ENCODE measurements at regions not wholly inside any gene's neighbourhood (a gene's known extent, or its start where the extent isn't known, plus 50 kb on each side); places are given as distances from the start of the nearest gene placed in this dataset.

GRCh38 chr2:18047896-18048657 lies 169.6 kb downstream of the KCNS3 start:
- peak; percentile 24 for DNase-seq
- WGBS, 2 donors: 73 to 80% methylated on average over 10 of the region's 10 CpGs
- no peak overlapping the region for H3K4me3 ChIP-seq
- intact Hi-C loops (cut with DNase I; ENCODE audit: low total_unique reads): no loop called here
- H3K27ac ChIP-seq: no peak overlapping the region
- TF ChIP-seq CTCF (IDR thresholded peaks at IDR 0.05): no peak
- TF ChIP-seq POLR2A (IDR thresholded peaks at IDR 0.05): no peak
- no peaks in the 10 kb centered on the region for H3K36me3 ChIP-seq (ENCODE audit: low read depth, missing control alignments)
- H3K9me3 ChIP-seq: no peaks in the 10 kb centered on the region
- H3K4me1 ChIP-seq: no peaks in the 10 kb centered on the region
- H3K27me3 ChIP-seq: no peaks in the 10 kb centered on the region

- DNase-seq: no peak
These were observed 168.7 kb downstream of the KCNS3 start for GRCh38 chr2:18047213-18047611.

GRCh38 chr2:18046558-18047212 lies 168.2 kb downstream of the KCNS3 start:
- Histone ChIP-seq H3K4me3 (no peak overlapping the region), H3K9me3 (no peaks in the 10 kb centered on the region), H3K27me3 (no peaks in the 10 kb centered on the region), H3K27ac (no peak overlapping the region), H3K4me1 (no peaks in the 10 kb centered on the region), H3K36me3 (ENCODE audit: low read depth, missing control alignments) (no peaks in the 10 kb centered on the region)
- 62 to 64% methylated on average over 3 of the region's 3 CpGs for WGBS, 2 donors
- intact Hi-C loops (cut with DNase I; ENCODE audit: low total_unique reads): no loop called here
- no peak for DNase-seq
- TF ChIP-seq POLR2A (IDR thresholded peaks at IDR 0.05): no peak
- no peak for TF ChIP-seq CTCF (IDR thresholded peaks at IDR 0.05)

More at GRCh38 chr2:18047213-18047611, 168.7 kb downstream of the KCNS3 start:
- intact Hi-C loops (cut with DNase I; ENCODE audit: low total_unique reads): no loop called here
- Histone ChIP-seq H3K27me3 (no peaks in the 10 kb centered on the region), H3K36me3 (ENCODE audit: low read depth, missing control alignments) (no peaks in the 10 kb centered on the region), H3K9me3 (no peaks in the 10 kb centered on the region), H3K4me3 (no peak overlapping the region), H3K4me1 (no peaks in the 10 kb centered on the region), H3K27ac (no peak overlapping the region)
- 67 to 72% methylated on average over 4 of the region's 4 CpGs for WGBS, 2 donors
- no peak for TF ChIP-seq POLR2A (IDR thresholded peaks at IDR 0.05)
- TF ChIP-seq CTCF (IDR thresholded peaks at IDR 0.05): no peak

GRCh38 chr2:18046017-18046416 lies 167.6 kb downstream of the KCNS3 start:
- no peak for DNase-seq
- H3K4me3 ChIP-seq: no peak overlapping the region
- intact Hi-C loops (cut with DNase I; ENCODE audit: low total_unique reads): no loop called here
- no peaks in the 10 kb centered on the region for H3K4me1 ChIP-seq
- no peaks in the 10 kb centered on the region for H3K36me3 ChIP-seq (ENCODE audit: low read depth, missing control alignments)
- H3K27me3 ChIP-seq: no peaks in the 10 kb centered on the region
- WGBS, 2 donors: 90% methylated on average over 4 of the region's 4 CpGs
- H3K9me3 ChIP-seq: no peaks in the 10 kb centered on the region
- TF ChIP-seq CTCF (IDR thresholded peaks at IDR 0.05) (no peak), POLR2A (IDR thresholded peaks at IDR 0.05) (no peak)
- no peak overlapping the region for H3K27ac ChIP-seq

Data from testis (tissue), 2 donors.